ENCODE measurements at regions not wholly inside any gene's neighbourhood (a gene's known extent, or its start where the extent isn't known, plus 50 kb on each side); places are given as distances from the start of the nearest gene placed in this dataset.

- Histone ChIP-seq H3K36me3 (ENCODE audit: control insufficient read depth in 1 of 2, insufficient read depth in 2 of 2, low read length in 2 of 2) (no peaks in the 10 kb centered on the region), H3K4me3 (ENCODE audit: low read depth in 1 of 2, low read length in 2 of 2) (no peak overlapping the region), H3K4me1 (ENCODE audit: control insufficient read depth in 1 of 2, insufficient read depth in 2 of 2, low read length in 2 of 2) (no peaks in the 10 kb centered on the region), H3K27ac (ENCODE audit: low read depth, low read length) (no peak overlapping the region), H3K9me3 (ENCODE audit: control insufficient read depth in 1 of 2, low read length in 2 of 2) (no peaks in the 10 kb centered on the region), H3K9ac (ENCODE audit: low read depth in 1 of 2, low read length in 2 of 2) (no peak overlapping the region), H3K27me3 (ENCODE audit: control insufficient read depth in 1 of 2, insufficient read depth in 2 of 2, low read length in 2 of 2) (no peaks in the 10 kb centered on the region)
These were observed 271.0 kb upstream of the SLC30A5 start for GRCh38 chr5:68822796-68823195.

- no peak overlapping the region for H3K4me3 ChIP-seq (ENCODE audit: low read depth in 1 of 2, low read length in 2 of 2)
- no peak overlapping the region for H3K9ac ChIP-seq (ENCODE audit: low read depth in 1 of 2, low read length in 2 of 2)
- no peaks in the 10 kb centered on the region for H3K36me3 ChIP-seq (ENCODE audit: control insufficient read depth in 1 of 2, insufficient read depth in 2 of 2, low read length in 2 of 2)
- no peaks in the 10 kb centered on the region for H3K4me1 ChIP-seq (ENCODE audit: control insufficient read depth in 1 of 2, insufficient read depth in 2 of 2, low read length in 2 of 2)
- no peak overlapping the region for H3K27ac ChIP-seq (ENCODE audit: low read depth, low read length)
- H3K9me3 ChIP-seq (ENCODE audit: control insufficient read depth in 1 of 2, low read length in 2 of 2), result no peaks in the 10 kb centered on the region
- no peaks in the 10 kb centered on the region for H3K27me3 ChIP-seq (ENCODE audit: control insufficient read depth in 1 of 2, insufficient read depth in 2 of 2, low read length in 2 of 2)
These were observed 270.5 kb upstream of the SLC30A5 start for GRCh38 chr5:68823301-68823700.

- Histone ChIP-seq H3K4me3 (ENCODE audit: low read depth in 1 of 2, low read length in 2 of 2) (no peak overlapping the region), H3K9ac (ENCODE audit: low read depth in 1 of 2, low read length in 2 of 2) (no peak overlapping the region), H3K9me3 (ENCODE audit: control insufficient read depth in 1 of 2, low read length in 2 of 2) (no peaks in the 10 kb centered on the region), H3K4me1 (ENCODE audit: control insufficient read depth in 1 of 2, insufficient read depth in 2 of 2, low read length in 2 of 2) (no peaks in the 10 kb centered on the region), H3K27me3 (ENCODE audit: control insufficient read depth in 1 of 2, insufficient read depth in 2 of 2, low read length in 2 of 2) (no peaks in the 10 kb centered on the region), H3K27ac (ENCODE audit: low read depth, low read length) (no peak overlapping the region), H3K36me3 (ENCODE audit: control insufficient read depth in 1 of 2, insufficient read depth in 2 of 2, low read length in 2 of 2) (no peaks in the 10 kb centered on the region)
These were observed 263.4 kb upstream of the SLC30A5 start for GRCh38 chr5:68830377-68830898.

- Histone ChIP-seq H3K9me3 (ENCODE audit: control insufficient read depth in 1 of 2, low read length in 2 of 2) (no peaks in the 10 kb centered on the region), H3K27ac (ENCODE audit: low read depth, low read length) (no peak overlapping the region), H3K4me3 (ENCODE audit: low read depth in 1 of 2, low read length in 2 of 2) (no peak overlapping the region), H3K27me3 (ENCODE audit: control insufficient read depth in 1 of 2, insufficient read depth in 2 of 2, low read length in 2 of 2) (no peaks in the 10 kb centered on the region), H3K4me1 (ENCODE audit: control insufficient read depth in 1 of 2, insufficient read depth in 2 of 2, low read length in 2 of 2) (no peaks in the 10 kb centered on the region), H3K36me3 (ENCODE audit: control insufficient read depth in 1 of 2, insufficient read depth in 2 of 2, low read length in 2 of 2) (no peaks in the 10 kb centered on the region), H3K9ac (ENCODE audit: low read depth in 1 of 2, low read length in 2 of 2) (no peak overlapping the region)
These were observed 259.3 kb upstream of the SLC30A5 start for GRCh38 chr5:68834491-68834981.

- Histone ChIP-seq H3K4me1 (ENCODE audit: control insufficient read depth in 1 of 2, insufficient read depth in 2 of 2, low read length in 2 of 2) (no peaks in the 10 kb centered on the region), H3K4me3 (ENCODE audit: low read depth in 1 of 2, low read length in 2 of 2) (no peak overlapping the region), H3K9ac (ENCODE audit: low read depth in 1 of 2, low read length in 2 of 2) (no peak overlapping the region), H3K36me3 (ENCODE audit: control insufficient read depth in 1 of 2, insufficient read depth in 2 of 2, low read length in 2 of 2) (no peaks in the 10 kb centered on the region), H3K27ac (ENCODE audit: low read depth, low read length) (no peak overlapping the region), H3K9me3 (ENCODE audit: control insufficient read depth in 1 of 2, low read length in 2 of 2) (no peaks in the 10 kb centered on the region), H3K27me3 (ENCODE audit: control insufficient read depth in 1 of 2, insufficient read depth in 2 of 2, low read length in 2 of 2) (no peaks in the 10 kb centered on the region)
These were observed 255.6 kb upstream of the SLC30A5 start for GRCh38 chr5:68838157-68838718.

GRCh38 chr5:68839019-68839552 is 254.7 kb upstream of the SLC30A5 start:
- Histone ChIP-seq H3K9ac (ENCODE audit: low read depth in 1 of 2, low read length in 2 of 2) (no peak overlapping the region), H3K27me3 (ENCODE audit: control insufficient read depth in 1 of 2, insufficient read depth in 2 of 2, low read length in 2 of 2) (no peaks in the 10 kb centered on the region), H3K36me3 (ENCODE audit: control insufficient read depth in 1 of 2, insufficient read depth in 2 of 2, low read length in 2 of 2) (no peaks in the 10 kb centered on the region), H3K4me3 (ENCODE audit: low read depth in 1 of 2, low read length in 2 of 2) (no peak overlapping the region), H3K4me1 (ENCODE audit: control insufficient read depth in 1 of 2, insufficient read depth in 2 of 2, low read length in 2 of 2) (no peaks in the 10 kb centered on the region), H3K27ac (ENCODE audit: low read depth, low read length) (no peak overlapping the region), H3K9me3 (ENCODE audit: control insufficient read depth in 1 of 2, low read length in 2 of 2) (no peaks in the 10 kb centered on the region)

- Histone ChIP-seq H3K36me3 (ENCODE audit: control insufficient read depth in 1 of 2, insufficient read depth in 2 of 2, low read length in 2 of 2) (no peaks in the 10 kb centered on the region), H3K4me1 (ENCODE audit: control insufficient read depth in 1 of 2, insufficient read depth in 2 of 2, low read length in 2 of 2) (no peaks in the 10 kb centered on the region), H3K4me3 (ENCODE audit: low read depth in 1 of 2, low read length in 2 of 2) (no peak overlapping the region), H3K9me3 (ENCODE audit: control insufficient read depth in 1 of 2, low read length in 2 of 2) (no peaks in the 10 kb centered on the region), H3K9ac (ENCODE audit: low read depth in 1 of 2, low read length in 2 of 2) (no peak overlapping the region), H3K27ac (ENCODE audit: low read depth, low read length) (no peak overlapping the region), H3K27me3 (ENCODE audit: control insufficient read depth in 1 of 2, insufficient read depth in 2 of 2, low read length in 2 of 2) (no peaks in the 10 kb centered on the region)
These were observed 250.0 kb upstream of the SLC30A5 start for GRCh38 chr5:68843624-68844364.

- Histone ChIP-seq H3K4me1 (ENCODE audit: control insufficient read depth in 1 of 2, insufficient read depth in 2 of 2, low read length in 2 of 2) (no peaks in the 10 kb centered on the region), H3K36me3 (ENCODE audit: control insufficient read depth in 1 of 2, insufficient read depth in 2 of 2, low read length in 2 of 2) (no peaks in the 10 kb centered on the region), H3K27me3 (ENCODE audit: control insufficient read depth in 1 of 2, insufficient read depth in 2 of 2, low read length in 2 of 2) (no peaks in the 10 kb centered on the region), H3K27ac (ENCODE audit: low read depth, low read length) (no peak overlapping the region), H3K9ac (ENCODE audit: low read depth in 1 of 2, low read length in 2 of 2) (no peak overlapping the region), H3K4me3 (ENCODE audit: low read depth in 1 of 2, low read length in 2 of 2) (no peak overlapping the region), H3K9me3 (ENCODE audit: control insufficient read depth in 1 of 2, low read length in 2 of 2) (no peaks in the 10 kb centered on the region)
These were observed 248.7 kb upstream of the SLC30A5 start for GRCh38 chr5:68845131-68845530.

- no peak overlapping the region for H3K27ac ChIP-seq (ENCODE audit: low read depth, low read length)
- no peaks in the 10 kb centered on the region for H3K9me3 ChIP-seq (ENCODE audit: control insufficient read depth in 1 of 2, low read length in 2 of 2)
- no peak overlapping the region for H3K9ac ChIP-seq (ENCODE audit: low read depth in 1 of 2, low read length in 2 of 2)
- H3K27me3 ChIP-seq (ENCODE audit: control insufficient read depth in 1 of 2, insufficient read depth in 2 of 2, low read length in 2 of 2), result no peaks in the 10 kb centered on the region
- H3K4me1 ChIP-seq (ENCODE audit: control insufficient read depth in 1 of 2, insufficient read depth in 2 of 2, low read length in 2 of 2), result no peaks in the 10 kb centered on the region
- H3K4me3 ChIP-seq (ENCODE audit: low read depth in 1 of 2, low read length in 2 of 2), result no peak overlapping the region
- no peaks in the 10 kb centered on the region for H3K36me3 ChIP-seq (ENCODE audit: control insufficient read depth in 1 of 2, insufficient read depth in 2 of 2, low read length in 2 of 2)
These were observed 247.0 kb upstream of the SLC30A5 start for GRCh38 chr5:68846828-68847227.

- Histone ChIP-seq H3K27me3 (ENCODE audit: control insufficient read depth in 1 of 2, insufficient read depth in 2 of 2, low read length in 2 of 2) (no peaks in the 10 kb centered on the region), H3K27ac (ENCODE audit: low read depth, low read length) (no peak overlapping the region), H3K36me3 (ENCODE audit: control insufficient read depth in 1 of 2, insufficient read depth in 2 of 2, low read length in 2 of 2) (no peaks in the 10 kb centered on the region), H3K4me1 (ENCODE audit: control insufficient read depth in 1 of 2, insufficient read depth in 2 of 2, low read length in 2 of 2) (no peaks in the 10 kb centered on the region), H3K9ac (ENCODE audit: low read depth in 1 of 2, low read length in 2 of 2) (no peak overlapping the region), H3K4me3 (ENCODE audit: low read depth in 1 of 2, low read length in 2 of 2) (no peak overlapping the region), H3K9me3 (ENCODE audit: control insufficient read depth in 1 of 2, low read length in 2 of 2) (no peaks in the 10 kb centered on the region)
These were observed 245.7 kb upstream of the SLC30A5 start for GRCh38 chr5:68848091-68848490.

Measured in duodenal mucosa (tissue), 2 donors.